A172 (cell line): ENCODE measurements at regions not wholly inside any gene's neighbourhood (a gene's known extent, or its start where the extent isn't known, plus 50 kb on each side); places are given as distances from the start of the nearest gene placed in this dataset.

Source experiments
- DNase-seq: peaks from one replicate; pipeline ENCODE4 v3.0.0-alpha.2; 2015; ENCODE audit warnings: low spot score

DNA sequence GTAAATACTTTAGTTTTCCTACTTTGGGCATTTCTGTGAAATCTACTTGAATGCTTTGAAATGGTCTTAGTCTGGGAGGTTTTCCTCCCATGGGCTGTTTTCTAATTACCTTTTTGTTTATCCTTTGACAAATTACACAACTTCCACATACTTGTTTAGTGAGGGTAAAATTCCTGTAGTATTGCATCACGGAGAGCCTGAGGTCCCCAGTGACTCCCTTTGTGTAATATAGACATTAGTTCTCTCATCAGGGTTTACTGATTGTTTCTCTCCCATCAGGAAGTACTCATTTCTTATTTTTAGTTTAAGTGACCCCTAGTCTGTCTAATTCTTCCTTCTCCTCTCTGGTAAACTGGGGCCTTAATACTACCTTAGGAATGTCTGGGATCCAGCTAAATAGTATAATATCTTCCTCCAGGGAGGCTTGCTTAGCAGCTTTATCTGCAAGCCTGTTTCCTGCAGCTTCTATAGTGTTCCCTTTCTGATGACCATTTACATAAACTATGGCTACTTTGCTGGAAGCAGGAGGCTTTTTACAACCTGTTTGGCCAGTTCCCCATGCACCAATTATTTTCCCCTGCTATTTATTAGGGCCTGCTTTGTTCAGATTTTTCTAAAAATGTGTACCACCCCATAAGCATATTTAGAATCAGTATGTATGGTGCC is 87.2 kb upstream of the XCR1 start:
- DNase-seq: peak; percentile 84

GRCh38 chr3:46113608-46114007 is 86.3 kb upstream of the XCR1 start:
- DNase-seq: peak; percentile 34

DNA sequence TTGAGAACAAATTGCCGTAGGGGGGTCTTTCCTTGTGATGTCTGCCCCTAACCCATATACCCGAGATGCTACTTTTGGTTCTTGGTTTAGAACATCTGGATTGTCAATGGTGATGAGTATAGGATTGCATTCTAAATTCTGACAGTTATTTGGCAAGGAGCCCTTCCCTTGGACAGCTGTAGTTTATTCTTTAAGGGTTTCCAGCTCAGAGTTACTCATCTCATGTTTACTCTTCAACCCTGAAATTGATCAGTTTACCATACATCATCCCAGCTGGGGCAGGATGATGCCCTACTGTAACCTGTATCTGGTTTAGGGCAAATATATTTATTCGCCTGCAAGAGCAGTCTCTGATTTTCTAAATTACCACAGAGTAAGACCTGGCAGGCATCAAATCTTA is 85.7 kb upstream of the XCR1 start:
- no peak for DNase-seq

GRCh38 chr3:46112296-46112695 is 85.0 kb upstream of the XCR1 start:
- DNase-seq: peak; percentile 66

DNA sequence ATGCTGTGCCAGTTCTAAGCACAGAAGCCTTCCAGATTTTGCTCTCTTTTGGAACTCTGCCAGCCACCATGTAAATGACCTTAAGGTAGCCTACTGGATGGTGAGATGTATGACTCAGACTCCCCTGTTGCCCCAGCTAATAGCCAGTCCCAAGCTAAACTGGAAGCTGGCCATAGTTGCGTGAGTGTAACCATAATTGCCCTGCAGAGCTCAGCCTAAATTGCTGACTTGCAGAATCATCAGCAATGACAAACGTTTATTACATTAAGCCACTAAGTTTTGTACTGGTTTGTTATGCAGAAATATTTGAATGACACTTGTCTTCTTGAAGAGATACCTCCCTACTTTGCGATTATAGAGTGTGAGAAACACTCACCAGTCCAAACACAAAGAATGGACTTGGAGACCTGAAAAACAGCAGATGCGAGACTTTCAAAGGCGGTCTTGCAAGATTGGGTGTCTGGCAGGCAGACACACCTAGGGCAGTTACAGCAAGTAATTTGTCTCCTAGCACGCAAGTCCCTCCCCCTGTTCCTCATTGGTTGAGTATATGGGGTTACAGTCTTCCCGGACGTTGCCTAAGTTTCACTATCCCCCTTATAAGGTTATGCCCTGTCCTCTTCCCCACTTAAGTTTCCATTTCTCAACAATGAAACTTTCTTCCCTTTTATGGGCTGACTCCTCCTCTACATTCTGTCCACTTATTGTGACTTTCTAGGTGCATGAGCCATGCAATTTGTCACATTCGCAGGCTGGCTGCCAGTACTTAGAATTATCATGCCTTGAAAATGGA is 83.6 kb upstream of the XCR1 start:
- DNase-seq: peak; percentile 96

GRCh38 chr3:46107682-46108081 is 80.4 kb upstream of the XCR1 start:
- no peak for DNase-seq

DNA sequence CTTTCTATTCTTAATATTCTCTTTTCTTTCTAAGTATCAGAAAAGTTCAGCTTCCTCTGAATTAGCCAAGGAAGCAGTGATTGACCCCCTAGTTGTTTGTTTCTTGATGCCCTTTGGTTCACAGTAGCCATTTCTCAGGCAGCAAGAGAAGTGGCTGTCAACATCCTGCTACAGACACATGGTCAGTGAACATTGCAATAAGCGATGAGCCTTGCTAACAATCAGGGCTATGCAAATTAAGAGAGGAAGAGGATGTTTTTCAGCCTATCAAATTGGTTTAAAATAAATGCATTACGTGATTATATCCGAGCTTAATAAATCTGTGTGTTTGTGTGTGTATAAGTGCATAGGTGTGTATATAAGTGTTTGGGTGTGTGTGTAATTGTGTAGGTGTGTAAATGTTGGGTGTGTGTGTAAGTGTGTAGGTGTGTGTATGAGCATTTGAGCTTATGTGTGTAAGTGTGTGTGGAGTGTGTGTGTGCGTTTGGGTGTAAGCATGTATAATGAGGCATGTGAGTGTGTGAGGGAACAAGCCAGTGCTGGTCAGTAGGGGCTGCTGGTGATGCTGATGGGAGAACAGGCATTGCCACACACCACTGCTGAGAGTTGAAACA is 78.1 kb upstream of the XCR1 start:
- no peak for DNase-seq

GRCh38 chr3:46104706-46105105 is 77.4 kb upstream of the XCR1 start:
- DNase-seq: no peak

DNA sequence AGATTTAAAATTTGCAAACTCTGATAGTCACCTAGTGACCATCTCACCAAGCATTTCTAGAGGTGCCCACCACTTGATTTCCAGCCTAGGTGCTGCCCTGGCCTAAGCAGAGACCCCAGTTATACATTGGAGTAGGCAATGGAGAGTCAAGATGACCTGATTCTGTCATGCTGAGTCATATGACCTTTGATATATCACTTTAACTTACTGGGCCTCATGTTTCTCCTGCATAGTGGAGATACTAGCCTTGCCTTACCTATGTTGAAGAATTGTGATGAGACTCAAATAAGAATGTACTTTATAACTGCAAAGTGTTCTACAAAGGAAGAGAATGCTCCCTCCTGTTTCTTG is 75.5 kb upstream of the XCR1 start:
- no peak for DNase-seq

GRCh38 chr3:46102059-46102779 is 74.9 kb upstream of the XCR1 start:
- no peak for DNase-seq

DNA sequence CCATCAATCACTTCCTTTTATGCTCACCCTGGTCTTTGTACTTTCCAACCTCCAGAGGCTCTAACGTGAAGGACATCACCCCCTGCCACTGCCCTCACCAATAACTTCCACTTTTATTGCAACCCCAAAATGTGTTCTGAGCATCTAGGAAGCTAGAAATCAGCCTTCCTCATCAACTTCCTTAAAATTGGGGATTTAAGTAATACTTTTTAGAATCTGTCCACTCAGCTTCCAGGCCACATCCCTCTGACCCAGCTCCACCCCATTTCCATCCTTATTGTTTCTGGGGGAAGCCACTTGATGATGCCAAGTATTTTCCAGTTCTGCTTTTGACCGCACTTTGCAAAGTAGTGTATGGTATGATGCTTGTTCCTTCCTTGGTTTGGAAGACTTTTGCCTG is 73.5 kb upstream of the XCR1 start:
- no peak for DNase-seq

DNA sequence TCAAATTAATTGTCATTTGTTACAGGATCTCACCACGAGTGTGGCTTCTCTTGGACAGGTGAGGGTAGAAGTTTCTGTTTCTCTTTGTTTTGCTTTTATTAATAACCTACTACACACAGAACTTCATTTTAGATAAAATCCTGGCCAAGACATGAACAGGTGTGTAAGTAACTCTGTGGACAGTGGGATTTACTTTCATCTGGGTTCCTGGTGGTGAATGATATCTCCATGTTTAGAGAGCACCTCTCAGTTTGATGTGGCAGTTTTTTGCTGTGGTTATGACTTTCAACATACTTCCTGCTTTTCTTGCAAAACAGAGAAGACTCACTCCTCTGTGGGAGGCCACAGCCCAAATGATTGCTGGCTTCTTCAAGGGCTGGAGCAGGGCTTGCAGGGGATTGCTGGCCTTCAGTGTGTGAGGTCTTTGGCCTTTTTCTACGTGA is 71.1 kb upstream of the XCR1 start:
- DNase-seq: no peak

- no peak for DNase-seq
Observed at GRCh38 chr3:46097691-46098241, 70.5 kb upstream of the XCR1 start.

- DNase-seq: no peak
Observed at GRCh38 chr3:46096781-46097180, 69.5 kb upstream of the XCR1 start.

- no peak for DNase-seq
Observed at GRCh38 chr3:46096336-46096735, 69.1 kb upstream of the XCR1 start.

DNA sequence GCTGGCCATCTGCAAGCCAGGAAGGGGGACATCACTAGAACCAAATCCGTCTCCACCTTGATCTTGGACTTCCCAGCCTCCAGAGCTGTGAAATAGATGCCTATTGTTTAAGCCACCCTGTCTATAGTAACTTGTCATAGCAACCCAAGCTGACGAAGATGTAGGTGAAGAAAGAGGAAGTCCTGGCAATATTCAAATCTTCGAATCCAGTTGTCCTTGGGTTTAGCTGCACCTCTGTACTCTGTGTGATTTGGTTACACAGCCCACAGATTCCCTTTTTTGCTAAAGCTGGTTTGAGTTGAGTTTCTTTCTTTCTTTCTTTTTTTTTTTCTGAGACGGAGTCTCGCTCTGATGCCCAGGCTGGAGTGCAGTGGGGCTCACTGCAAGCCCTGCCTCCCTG is 68.0 kb upstream of the XCR1 start:
- no peak for DNase-seq

DNA sequence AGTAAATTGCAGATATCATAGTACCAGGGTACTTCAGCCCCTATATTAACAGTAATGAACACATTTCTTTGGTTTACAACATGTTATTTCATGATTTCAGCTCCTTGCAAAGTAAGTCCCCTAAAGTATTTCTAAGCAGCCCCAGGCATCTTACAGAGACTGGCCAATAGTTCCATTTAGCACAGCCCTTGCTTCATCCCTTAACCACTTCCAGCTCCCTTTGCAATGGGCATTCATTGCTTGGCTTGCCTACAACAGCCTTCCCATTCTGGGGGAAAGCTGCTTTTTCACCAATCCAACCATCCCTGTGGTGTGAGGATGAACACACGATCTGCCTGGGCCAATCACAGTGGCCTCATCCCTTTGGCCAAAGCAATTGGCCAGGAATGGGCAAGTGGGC is 67.2 kb upstream of the XCR1 start:
- no peak for DNase-seq

DNA sequence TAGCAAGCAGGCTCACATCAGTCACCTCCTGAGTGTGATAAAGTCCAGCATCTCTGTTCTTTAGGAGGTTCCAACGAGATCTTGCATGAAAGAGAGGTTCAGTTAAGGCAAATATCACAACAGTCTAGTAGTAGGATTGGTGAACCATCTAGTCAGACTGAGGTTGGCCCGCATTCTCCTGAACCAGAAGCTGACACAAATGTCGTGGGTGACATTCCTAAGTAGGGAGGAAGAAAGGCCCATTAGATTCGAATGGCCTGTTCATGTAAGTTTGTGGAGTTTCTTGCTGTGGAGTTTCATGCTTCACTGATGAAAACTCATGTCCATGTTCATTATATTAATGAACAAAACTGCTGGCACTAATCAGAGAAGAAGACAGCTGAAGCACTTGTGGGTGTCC is 66.7 kb upstream of the XCR1 start:
- DNase-seq: no peak

- no peak for DNase-seq
Observed at GRCh38 chr3:46093327-46093942, 66.2 kb upstream of the XCR1 start.

- no peak for DNase-seq
Observed at GRCh38 chr3:46092702-46093080, 65.4 kb upstream of the XCR1 start.

- DNase-seq: no peak
Observed at GRCh38 chr3:46091741-46092701, 64.7 kb upstream of the XCR1 start.
